Endothelial cell of umbilical vein (primary cell): ENCODE measurements at regions not wholly inside any gene's neighbourhood (a gene's known extent, or its start where the extent isn't known, plus 50 kb on each side); places are given as distances from the start of the nearest gene placed in this dataset.

Experiments used
- BruUV-seq: library from RNA; stranded (reverse); fragments of 400-500 nt; replicated peaks from 2 replicates; lab custom pipeline; 2021; lab: Mats Ljungman, UMichigan
- CTCF ChIA-PET: fragments of 300-600, 350-600 bp; sonication (Branson Sonifier 250); formaldehyde crosslinking; loops from one replicate; lab custom pipeline; 2021; ENCODE audit warnings: antibody characterized with exemption, inconsistent platforms; lab: Charles Lee
- POLR2A ChIA-PET: fragments of 300-600, 350-600 bp; sonication (Branson Sonifier 250); formaldehyde crosslinking; loops from one replicate; lab custom pipeline; 2021; ENCODE audit warnings: antibody characterized with exemption, inconsistent platforms; lab: Charles Lee
- DNase-seq: peaks from one replicate; pipeline ENCODE4 v3.0.0-alpha.2; 2011; ENCODE audit warnings: low read depth, low spot score
- FAIRE-seq: peaks from 2 replicates; lab custom pipeline; 2011; peaks lifted over from hg19 to GRCh38; lab: Jason Lieb, UNC
- H2AFZ ChIP-seq: 2 replicates; pipeline ENCODE4 v1.6.0; 2012; ENCODE audit warnings: low read depth, low read length, control low read depth, inconsistent platforms
- H3K27ac ChIP-seq: 2 replicates; pipeline ENCODE4 v1.5.1; 2011; ENCODE audit warnings: low read depth, mild to moderate bottlenecking, control low read depth, low read length, moderate library complexity; ENCODE audit not compliant: insufficient read depth
- H3K27me3 ChIP-seq, 2 experiments: 2 replicates each; pipeline versions ENCODE4 v1.6.0 to v1.6.1; 2011; ENCODE audit warnings: low read length in 2 of 2, mixed read lengths in 1 of 2; ENCODE audit not compliant: control insufficient read depth in 2 of 2, insufficient read depth in 2 of 2
- H3K36me3 ChIP-seq, 2 experiments: 2 replicates in 1 of 2; 3 replicates in 1 of 2; pipeline ENCODE4 v1.5.1; 2011; ENCODE audit warnings: low read length in 2 of 2, mild to moderate bottlenecking in 1 of 2, moderate library complexity in 1 of 2; ENCODE audit not compliant: control insufficient read depth in 2 of 2, insufficient read depth in 2 of 2; ENCODE audit errors: extremely low read depth in 1 of 2
- H3K4me1 ChIP-seq: 3 replicates; pipeline ENCODE4 v1.5.1; 2011; ENCODE audit warnings: mild to moderate bottlenecking, low read length; ENCODE audit not compliant: control insufficient read depth, insufficient read depth; ENCODE audit errors: extremely low read depth
- H3K4me2 ChIP-seq: 2 replicates; pipeline ENCODE4 v1.6.1; 2011; ENCODE audit warnings: low read length, control low read depth, mixed read lengths; ENCODE audit not compliant: insufficient read depth
- H3K4me3 ChIP-seq, 3 experiments: fragments of 200-600 bp in 1 of 3; sonication (generic), shearing (Covaris generic) in 1 of 3; replicated peaks in 1 of 3; 2 replicates each; pipeline ENCODE4 v1.5.1; 2011 to 2016; ENCODE audit warnings: control low read depth in 3 of 3, low read length in 3 of 3, mild to moderate bottlenecking in 2 of 3, inconsistent platforms in 1 of 3, low read depth in 1 of 3, moderate library complexity in 1 of 3; ENCODE audit not compliant: insufficient read depth in 1 of 3
- H3K79me2 ChIP-seq: 2 replicates; pipeline ENCODE4 v1.6.0; 2012; ENCODE audit warnings: low read length, inconsistent platforms; ENCODE audit not compliant: control insufficient read depth, insufficient read depth
- H3K9ac ChIP-seq: replicated peaks from 2 replicates; pipeline ENCODE3; 2011; ENCODE audit warnings: low read length, control low read depth; ENCODE audit not compliant: insufficient read depth; ENCODE audit errors: extremely low read depth
- H3K9me1 ChIP-seq: replicated peaks from 3 replicates; pipeline ENCODE4 v1.6.0; 2011; ENCODE audit warnings: mild to moderate bottlenecking, low read length; ENCODE audit not compliant: control insufficient read depth, insufficient read depth; ENCODE audit errors: extremely low read depth
- H3K9me3 ChIP-seq: replicated peaks from 2 replicates; pipeline ENCODE4 v1.5.1; 2012; ENCODE audit warnings: low read length, inconsistent platforms; ENCODE audit not compliant: control insufficient read depth, insufficient read depth
- H4K20me1 ChIP-seq: replicated peaks from 2 replicates; pipeline ENCODE3; 2011; ENCODE audit warnings: mild to moderate bottlenecking, low read length; ENCODE audit not compliant: control insufficient read depth, insufficient read depth; ENCODE audit errors: extremely low read depth
- EZH2 ChIP-seq: IDR thresholded peaks from 2 replicates; pipeline ENCODE4 v1.6.1; 2012; ENCODE audit warnings: borderline replicate concordance, low read depth, mild to moderate bottlenecking, moderate library complexity, low read length, inconsistent platforms; ENCODE audit not compliant: severe bottlenecking
- FOS ChIP-seq: IDR thresholded peaks from 2 replicates; pipeline ENCODE4 v1.6.1; 2011; ENCODE audit warnings: mild to moderate bottlenecking, low read length, moderate library complexity, borderline replicate concordance; ENCODE audit not compliant: insufficient read depth
- GATA2 ChIP-seq: IDR thresholded peaks from 2 replicates; pipeline ENCODE4 v1.7.0; 2011; ENCODE audit warnings: low read depth, mild to moderate bottlenecking, moderate library complexity, mixed read lengths, low read length; ENCODE audit not compliant: insufficient read length, insufficient read depth
- JUN ChIP-seq: IDR thresholded peaks from 2 replicates; pipeline ENCODE4 v1.6.1; 2011; ENCODE audit warnings: borderline replicate concordance, low read depth; ENCODE audit not compliant: insufficient read length, insufficient read depth
- MYC ChIP-seq: IDR thresholded peaks from one replicate; pipeline ENCODE4 v1.6.1; 2011; ENCODE audit warnings: mild to moderate bottlenecking, low read depth, low read length
- POLR2A ChIP-seq: IDR thresholded peaks from 2 replicates; pipeline ENCODE4 v1.6.1; 2012; ENCODE audit warnings: low read depth, mild to moderate bottlenecking, control low read depth, low read length
- POLR2AphosphoS5 ChIP-seq: IDR thresholded peaks from 2 replicates; pipeline ENCODE4 v1.6.1; 2012; ENCODE audit warnings: low read depth, mild to moderate bottlenecking, control low read depth, low read length, moderate library complexity; ENCODE audit not compliant: insufficient read depth
- dilution Hi-C: fragments of 300-500 bp; cut with MboI; formaldehyde crosslinking; loops from one replicate; pipeline ENCODE4 v1.15.0; 2019; ENCODE audit warnings: low sequenced_read_pairs; ENCODE audit not compliant: extremely low pct_ligation_motif_present
- intact Hi-C: fragments of 100-400 bp; cut with micrococcal nuclease; formaldehyde crosslinking; loops from one replicate; pipeline ENCODE4 v1.10.0; 2022
- TF ChIP-seq, protein P1 (sequence below), 2 donors: IDR thresholded peaks; 1 replicate in 1 of 2; 2 replicates in 1 of 2; pipeline ENCODE4 v1.5.1; 2011; ENCODE audit warnings: low read length in 2 of 2, mild to moderate bottlenecking in 2 of 2, moderate library complexity in 2 of 2, control low read depth in 1 of 2, inconsistent platforms in 1 of 2, low read depth in 1 of 2; ENCODE audit not compliant: insufficient read depth in 1 of 2; ENCODE audit errors: extremely low read depth in 1 of 2
- TF ChIP-seq, protein P2 (sequence below): IDR thresholded peaks from 2 replicates; pipeline ENCODE4 v1.6.1; 2011; ENCODE audit not compliant: insufficient read depth, insufficient read length

DNA sequence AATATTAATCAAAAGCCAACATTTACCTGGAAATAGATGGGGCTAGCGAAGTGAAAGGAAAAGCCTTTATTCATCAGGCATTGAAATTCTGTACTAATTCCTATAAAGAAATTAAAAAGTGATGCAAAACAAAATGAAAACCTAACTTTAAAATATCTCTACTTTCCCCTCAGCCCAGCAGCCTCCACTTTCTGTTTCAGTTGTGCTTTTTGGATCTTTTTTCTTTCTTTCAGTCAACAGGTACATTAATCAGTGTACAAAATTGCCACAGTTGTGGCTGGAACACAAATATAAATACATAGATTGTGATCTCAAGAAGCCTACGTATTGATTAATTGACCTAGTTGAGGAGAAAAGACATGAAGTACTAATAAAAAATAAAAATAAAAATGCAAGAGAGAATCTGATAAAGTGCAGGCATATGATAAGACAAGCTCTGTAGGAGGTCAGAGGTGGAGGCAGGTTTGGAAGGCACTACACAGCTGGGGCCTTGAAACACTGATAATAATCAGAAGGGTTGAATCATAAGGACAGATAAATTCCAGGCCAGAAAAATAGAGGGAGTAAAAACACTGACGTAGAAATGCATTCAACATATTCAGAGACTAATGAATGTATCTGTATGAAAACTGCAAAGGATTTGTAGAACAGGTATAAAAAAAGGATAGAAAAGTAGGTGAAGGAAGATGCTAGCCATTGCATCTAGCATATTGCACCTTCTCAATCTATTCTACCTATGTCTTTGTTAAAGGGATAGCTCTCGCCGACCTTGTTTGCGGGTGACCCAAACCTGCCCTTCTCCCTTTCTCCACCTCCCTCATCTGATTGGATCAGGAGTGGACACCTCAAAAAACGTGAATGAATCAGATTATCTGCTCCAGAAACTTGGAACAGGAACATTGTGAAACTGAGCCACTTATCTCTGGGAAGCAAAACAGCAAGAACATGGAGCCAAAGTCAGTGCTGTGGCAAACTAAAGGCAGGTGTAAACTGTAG, 607.8 kb upstream of the ADGRL2 start:
- no peaks in the 10 kb centered on the region for H3K36me3 ChIP-seq
- H3K27ac ChIP-seq = no peak overlapping the region
- intact Hi-C loops (no loop called here), dilution Hi-C loops (no loop called here)
- no peaks in the 10 kb centered on the region for H3K27me3 ChIP-seq
- H3K9ac ChIP-seq = no peak overlapping the region
- DNase-seq (no peak), FAIRE-seq (no peak)
- no peaks in the 10 kb centered on the region for H3K9me3 ChIP-seq
- POLR2A ChIA-PET = no interaction called here
- no peaks in the 10 kb centered on the region for H3K4me1 ChIP-seq
- no peak overlapping the region for H3K4me2 ChIP-seq
- H3K79me2 ChIP-seq = no peaks in the 10 kb centered on the region
- CTCF ChIA-PET = no interaction called here
- TF ChIP-seq EZH2 = no peak
- no peak for TF ChIP-seq FOS
- no peak for TF ChIP-seq POLR2AphosphoS5
- no peak for TF ChIP-seq GATA2
- TF ChIP-seq POLR2A = no peak
- no peak for TF ChIP-seq MYC
- TF ChIP-seq, protein P1, sequence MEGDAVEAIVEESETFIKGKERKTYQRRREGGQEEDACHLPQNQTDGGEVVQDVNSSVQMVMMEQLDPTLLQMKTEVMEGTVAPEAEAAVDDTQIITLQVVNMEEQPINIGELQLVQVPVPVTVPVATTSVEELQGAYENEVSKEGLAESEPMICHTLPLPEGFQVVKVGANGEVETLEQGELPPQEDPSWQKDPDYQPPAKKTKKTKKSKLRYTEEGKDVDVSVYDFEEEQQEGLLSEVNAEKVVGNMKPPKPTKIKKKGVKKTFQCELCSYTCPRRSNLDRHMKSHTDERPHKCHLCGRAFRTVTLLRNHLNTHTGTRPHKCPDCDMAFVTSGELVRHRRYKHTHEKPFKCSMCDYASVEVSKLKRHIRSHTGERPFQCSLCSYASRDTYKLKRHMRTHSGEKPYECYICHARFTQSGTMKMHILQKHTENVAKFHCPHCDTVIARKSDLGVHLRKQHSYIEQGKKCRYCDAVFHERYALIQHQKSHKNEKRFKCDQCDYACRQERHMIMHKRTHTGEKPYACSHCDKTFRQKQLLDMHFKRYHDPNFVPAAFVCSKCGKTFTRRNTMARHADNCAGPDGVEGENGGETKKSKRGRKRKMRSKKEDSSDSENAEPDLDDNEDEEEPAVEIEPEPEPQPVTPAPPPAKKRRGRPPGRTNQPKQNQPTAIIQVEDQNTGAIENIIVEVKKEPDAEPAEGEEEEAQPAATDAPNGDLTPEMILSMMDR (IDR thresholded peaks at IDR 0.05; ENCODE audit: extremely low read depth in 1 of 2, insufficient read depth in 1 of 2, low read depth in 1 of 2, low read length in 2 of 2) = no peak
- TF ChIP-seq, protein P2, sequence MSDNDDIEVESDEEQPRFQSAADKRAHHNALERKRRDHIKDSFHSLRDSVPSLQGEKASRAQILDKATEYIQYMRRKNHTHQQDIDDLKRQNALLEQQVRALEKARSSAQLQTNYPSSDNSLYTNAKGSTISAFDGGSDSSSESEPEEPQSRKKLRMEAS = no peak
- TF ChIP-seq JUN = no peak
- no peaks in the 10 kb centered on the region for H3K9me1 ChIP-seq
- H2AFZ ChIP-seq = no peak overlapping the region
- no TSS peak for BruUV-seq
- no peak overlapping the region for H3K4me3 ChIP-seq
- H4K20me1 ChIP-seq = no peaks in the 10 kb centered on the region
